NCI-H1436 (cell line): ENCODE measurements at regions not wholly inside any gene's neighbourhood (a gene's known extent, or its start where the extent isn't known, plus 50 kb on each side); places are given as distances from the start of the nearest gene placed in this dataset.
"Not testable (repeated sequence)": the region's sequence is repeated elsewhere in the genome, so short reads cannot be mapped to it uniquely, and the experiment has no call there.

ENCODE experiments used
- DNase-seq: peaks from one replicate; lab custom pipeline; 2025; lab: John Stamatoyannopoulos, UW

DNA sequence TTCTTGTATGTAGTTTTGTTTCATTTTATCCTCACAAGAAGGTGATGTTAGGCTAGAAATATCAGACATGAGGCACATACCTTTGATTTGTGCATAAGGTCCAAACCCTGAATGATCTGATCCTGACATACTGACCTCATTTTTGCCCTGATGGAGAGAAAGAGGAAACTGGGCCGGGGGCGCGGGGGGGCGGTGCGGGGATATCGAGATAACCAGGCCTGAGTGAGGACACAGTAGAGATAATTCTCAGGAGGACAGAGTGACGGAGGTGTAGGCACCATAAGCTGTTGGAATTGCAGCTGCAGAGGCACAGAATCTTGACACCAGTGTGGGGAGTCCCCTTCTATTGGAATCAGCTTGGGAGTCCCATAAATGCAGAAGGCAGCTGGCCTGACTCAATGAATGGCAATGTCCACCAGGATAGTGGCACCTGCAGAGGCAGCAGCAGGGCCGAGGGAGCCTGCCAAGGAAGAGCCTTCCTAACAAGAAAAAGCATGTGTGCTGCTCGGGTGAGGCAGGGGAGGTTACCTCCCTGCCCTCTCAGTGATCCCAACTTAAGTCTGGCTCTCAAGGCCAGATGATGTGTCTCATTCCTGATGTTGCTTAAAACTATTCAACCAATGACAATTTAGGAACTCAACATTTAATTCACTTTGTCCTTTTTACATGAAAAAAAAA, 234.3 kb upstream of the MSX2 start:
- no peak for DNase-seq

- no peak for DNase-seq
Observed at GRCh38 chr5:174490728-174491127, 233.7 kb upstream of the MSX2 start.

DNA sequence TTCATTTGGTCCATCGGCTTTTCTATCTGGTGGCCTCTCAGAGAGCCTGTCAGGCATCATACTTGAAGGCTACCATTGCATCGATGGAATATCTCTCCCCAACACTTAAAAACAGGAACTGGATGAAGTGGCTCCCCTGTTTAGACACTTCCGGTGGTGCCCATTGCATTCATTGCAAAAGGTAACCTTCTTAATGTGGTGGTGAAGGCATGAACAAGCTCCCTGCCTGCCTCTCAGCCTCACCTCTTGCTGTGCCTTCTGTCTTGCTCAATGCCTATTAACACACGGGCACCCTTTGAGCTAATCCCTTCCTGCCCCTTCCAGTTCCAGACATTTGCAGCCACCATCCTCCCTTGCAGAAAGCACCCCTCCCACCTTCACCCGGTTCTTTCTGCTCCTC, 233.1 kb upstream of the MSX2 start:
- DNase-seq = no peak

DNA sequence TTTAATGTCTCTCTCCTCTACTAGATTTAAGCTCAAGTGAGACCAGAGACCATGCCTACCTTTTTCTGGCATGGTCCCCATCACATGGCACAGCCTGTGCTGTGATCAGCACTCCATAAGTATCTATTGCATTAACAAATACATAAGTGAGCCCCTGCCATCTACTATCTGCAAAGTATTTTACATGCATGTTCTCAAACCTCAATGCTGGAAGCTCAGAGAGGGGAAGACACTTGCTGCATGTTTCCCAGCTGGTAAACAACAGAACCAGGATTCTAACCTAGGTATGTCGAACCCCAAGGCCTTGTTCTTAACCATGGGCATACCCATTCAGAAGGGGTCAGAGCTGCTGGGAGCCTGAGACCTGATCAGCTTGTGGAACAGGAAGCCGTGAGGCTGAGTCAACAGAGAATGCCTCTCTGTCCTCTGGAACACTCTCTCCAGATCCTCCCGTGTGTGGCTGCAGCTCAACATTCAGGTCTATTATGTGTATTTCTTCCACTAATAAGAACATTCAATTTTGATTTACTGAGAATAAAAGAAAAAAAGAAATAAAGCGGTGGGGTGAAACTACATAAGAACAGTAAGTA, 232.5 kb upstream of the MSX2 start:
- no peak for DNase-seq

DNA sequence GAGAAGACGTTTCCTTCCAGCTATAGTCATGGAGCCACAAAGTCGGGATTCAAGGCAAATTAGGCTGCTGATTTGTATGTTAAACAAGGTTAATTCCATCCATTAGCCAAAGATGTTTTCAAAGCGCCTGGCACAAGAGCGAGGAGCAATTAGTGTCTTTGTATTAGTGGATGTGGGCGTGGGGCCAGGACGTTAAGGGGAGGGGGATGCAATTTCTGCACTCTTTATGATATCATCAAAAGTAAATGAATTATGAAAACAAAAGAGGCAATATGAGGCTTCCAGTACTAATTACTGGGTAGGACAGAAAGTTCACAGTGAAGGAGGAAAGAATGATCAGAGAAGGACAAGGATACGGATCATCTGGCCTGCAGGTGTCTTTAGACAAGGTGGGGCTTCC, 230.9 kb upstream of the MSX2 start:
- peak; percentile 61 for DNase-seq

GRCh38 chr5:174497939-174498338, 226.4 kb upstream of the MSX2 start:
- DNase-seq = not testable (repeated sequence)

- not testable (repeated sequence) for DNase-seq
Observed at GRCh38 chr5:174498575-174498974, 225.8 kb upstream of the MSX2 start.

- DNase-seq = no peak
Observed at GRCh38 chr5:174500636-174501035, 223.7 kb upstream of the MSX2 start.

DNA sequence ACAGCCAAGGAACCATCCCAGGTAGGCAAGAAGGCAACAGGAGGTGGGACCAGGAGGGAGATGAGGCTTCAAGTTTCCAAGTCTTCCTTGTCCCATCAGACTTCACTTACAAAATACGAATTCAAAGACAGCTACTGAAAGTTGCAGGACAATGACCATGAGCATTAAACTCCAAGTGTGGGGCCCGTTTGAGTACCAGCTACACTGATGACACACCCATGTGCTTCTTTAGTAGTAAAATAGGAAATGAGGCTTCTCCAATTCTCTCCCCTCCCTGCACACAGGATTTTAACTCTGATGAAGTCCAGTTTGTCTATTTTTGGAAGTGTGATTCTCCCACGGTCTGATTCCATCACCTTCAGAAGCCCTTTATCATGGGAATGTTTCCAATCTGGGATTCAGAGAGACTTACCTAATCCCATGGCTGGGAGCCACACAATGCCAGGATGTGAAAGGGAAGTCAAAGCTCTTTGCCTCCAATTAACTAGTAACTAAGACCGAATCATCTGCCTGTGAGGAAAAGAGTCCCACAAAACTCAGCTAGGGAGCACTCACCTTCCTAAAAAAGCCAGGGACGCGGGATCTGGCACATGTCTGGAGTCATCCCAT, 222.8 kb upstream of the MSX2 start:
- no peak for DNase-seq

GRCh38 chr5:174503086-174503460, 221.3 kb upstream of the MSX2 start:
- DNase-seq = no peak

- DNase-seq = peak; percentile 5
Observed at GRCh38 chr5:174503461-174504265, 220.7 kb upstream of the MSX2 start.

- DNase-seq = no peak
Observed at GRCh38 chr5:174504266-174504726, 220.1 kb upstream of the MSX2 start.

DNA sequence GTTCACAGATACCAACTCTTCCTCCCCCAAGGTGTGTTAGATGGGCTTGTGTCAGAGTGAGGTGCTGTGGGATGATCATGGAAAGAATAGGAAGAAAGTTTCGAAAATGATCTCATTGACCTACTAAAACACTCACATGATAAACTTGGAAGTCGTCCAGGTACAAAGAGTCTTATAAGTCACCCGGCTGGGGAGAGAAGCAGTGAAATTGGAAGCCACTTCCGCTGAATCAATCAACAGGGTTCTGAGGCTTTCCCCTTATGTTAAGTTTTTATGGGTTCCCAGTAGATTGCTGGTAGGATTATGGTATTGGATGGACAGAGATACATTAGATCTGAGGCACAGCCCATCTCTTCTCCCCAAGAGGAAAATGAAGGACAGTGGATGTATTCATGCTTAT, 218.8 kb upstream of the MSX2 start:
- no peak for DNase-seq

- not testable (repeated sequence) for DNase-seq
Observed at GRCh38 chr5:174510782-174511453, 213.5 kb upstream of the MSX2 start.

- DNase-seq = peak; percentile 1
Observed at GRCh38 chr5:174511714-174512253, 212.6 kb upstream of the MSX2 start.

DNA sequence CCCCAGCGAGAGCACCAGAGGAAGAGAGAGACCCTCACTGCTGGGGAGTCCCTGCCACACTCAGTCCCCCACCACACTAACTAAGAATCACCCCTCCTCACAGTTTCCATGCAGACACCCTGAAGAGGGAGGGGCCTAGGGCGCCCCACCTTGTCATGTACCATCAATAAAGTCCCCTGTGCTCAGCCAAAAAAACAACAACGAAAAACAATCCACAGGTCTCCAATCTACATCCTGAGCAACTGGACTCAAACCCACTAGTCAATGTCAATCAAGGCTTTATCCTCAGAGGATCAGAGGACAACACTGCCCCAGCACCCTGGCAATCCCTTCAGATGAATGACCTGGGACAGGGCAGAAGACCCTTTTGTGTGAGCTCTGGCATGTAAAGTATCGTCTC, 210.1 kb upstream of the MSX2 start:
- DNase-seq = no peak

- DNase-seq = peak; percentile 70
Observed at GRCh38 chr5:174514983-174515394, 209.4 kb upstream of the MSX2 start.

DNA sequence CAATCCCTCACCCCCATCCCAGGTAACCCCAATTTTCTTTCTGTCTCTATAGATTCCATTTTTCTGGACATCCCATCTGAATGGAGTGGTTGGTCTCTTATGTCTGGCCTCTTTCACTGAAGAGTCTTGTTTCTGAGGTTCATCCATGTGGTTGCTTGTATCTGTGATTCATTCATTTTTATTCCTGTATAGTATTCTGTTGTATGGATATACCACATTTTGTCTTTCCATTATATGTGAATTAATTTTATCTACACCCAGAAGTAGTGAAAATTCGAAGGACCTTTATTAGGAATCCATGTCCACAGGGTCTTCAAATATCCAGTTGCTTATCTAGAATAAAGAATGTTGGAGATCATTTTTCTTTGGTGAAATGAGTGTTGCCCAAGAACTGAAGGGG, 207.6 kb upstream of the MSX2 start:
- DNase-seq = no peak

GRCh38 chr5:174518512-174518911, 205.9 kb upstream of the MSX2 start:
- DNase-seq = no peak

DNA sequence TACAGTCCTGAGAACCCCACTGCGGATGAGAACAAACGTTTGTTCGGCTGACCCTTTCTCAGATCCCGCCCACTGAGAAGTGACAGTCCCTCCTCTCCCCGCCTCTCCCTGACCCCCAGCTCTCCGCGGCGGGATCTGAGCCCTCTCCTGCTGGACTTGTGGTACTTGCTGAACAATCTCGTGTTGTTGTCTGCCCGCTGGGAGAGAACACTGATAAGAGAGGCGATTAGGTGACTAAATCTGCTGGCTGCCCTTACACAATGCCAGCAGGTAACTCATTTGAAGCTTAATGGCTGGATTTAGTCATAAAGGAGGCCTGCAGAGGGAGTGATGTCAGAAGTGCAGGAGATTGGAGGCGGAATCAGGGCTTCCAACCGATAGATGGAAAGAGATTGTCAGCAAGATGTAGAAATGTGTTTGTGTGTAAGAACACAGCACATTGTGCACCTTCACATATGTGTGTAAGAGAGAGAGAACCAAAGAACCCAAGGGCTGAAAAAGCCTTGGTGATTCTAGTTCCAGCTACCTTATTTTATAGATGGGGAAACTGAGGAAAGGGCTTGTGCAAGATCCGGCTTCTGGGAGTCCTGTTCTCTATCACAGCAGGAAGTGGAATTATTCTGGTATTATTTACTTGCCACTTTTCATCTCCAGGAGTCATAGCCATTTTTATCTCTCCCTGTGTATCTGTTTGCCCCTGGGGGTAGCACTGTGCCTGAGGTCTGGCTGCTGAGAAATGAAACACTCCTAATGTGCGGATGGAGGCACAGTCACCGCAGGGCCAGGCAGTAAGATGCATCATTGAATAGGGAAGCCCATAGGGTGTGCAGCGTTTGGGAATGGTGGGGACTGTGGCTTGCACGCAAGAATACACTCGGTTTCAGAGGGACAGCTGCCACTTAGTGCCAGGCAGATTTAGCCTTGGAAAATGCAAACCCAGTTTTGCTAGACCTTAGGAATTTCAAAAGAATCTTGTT, 203.7 kb upstream of the MSX2 start:
- DNase-seq = no peak

DNA sequence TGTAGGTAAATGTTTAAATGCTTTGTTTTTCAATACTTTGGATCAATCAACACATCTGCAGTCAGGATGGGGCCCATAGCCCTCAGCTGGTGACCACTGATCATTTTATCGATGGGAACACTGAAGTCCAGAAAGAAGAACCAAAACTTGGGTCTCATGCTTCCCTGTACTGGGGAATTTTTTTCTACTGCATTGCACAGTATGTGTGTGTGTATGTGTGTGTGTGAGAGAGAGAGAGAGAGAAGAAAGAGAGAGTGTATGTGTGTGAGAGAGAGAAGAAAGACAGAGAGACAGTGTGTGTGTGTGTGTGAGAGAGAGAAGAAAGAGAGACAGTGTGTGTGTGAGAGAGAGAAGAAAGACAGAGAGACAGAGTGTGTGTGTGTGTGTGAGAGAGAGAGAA, 202.9 kb upstream of the MSX2 start:
- no peak for DNase-seq
